GM23248 (cell line): ENCODE measurements at regions not wholly inside any gene's neighbourhood (a gene's known extent, or its start where the extent isn't known, plus 50 kb on each side); places are given as distances from the start of the nearest gene placed in this dataset.

ENCODE experiments used
- DNase-seq: peaks from one replicate; pipeline ENCODE4 v3.0.0-alpha.2; 2015
- H2AFZ ChIP-seq: fragments of 200-600 bp; sonication (generic); 2 replicates; pipeline ENCODE4 v1.6.1; 2016; ENCODE audit warnings: antibody characterized with exemption
- H3F3A ChIP-seq: fragments of 200-600 bp; sonication (generic); 2 replicates; pipeline ENCODE4 v1.6.1; 2016; ENCODE audit warnings: mild to moderate bottlenecking, antibody characterized with exemption, mixed run types; ENCODE audit not compliant: insufficient read depth
- H3K27ac ChIP-seq: fragments of 200-600 bp; sonication (generic); 2 replicates; pipeline ENCODE4 v1.5.1; 2016; ENCODE audit warnings: mild to moderate bottlenecking
- H3K27me3 ChIP-seq: fragments of 200-600 bp; sonication (generic); replicated peaks from 2 replicates; pipeline ENCODE4 v1.6.1; 2016; ENCODE audit warnings: mild to moderate bottlenecking; ENCODE audit not compliant: insufficient read depth
- H3K36me3 ChIP-seq: fragments of 200-600 bp; sonication (generic); 2 replicates; pipeline ENCODE4 v1.6.1; 2016; ENCODE audit warnings: low read depth, mild to moderate bottlenecking
- H3K4me1 ChIP-seq: fragments of 200-600 bp; sonication (generic); 2 replicates; pipeline ENCODE4 v1.6.1; 2016; ENCODE audit warnings: mild to moderate bottlenecking; ENCODE audit not compliant: insufficient read depth
- H3K4me2 ChIP-seq: fragments of 200-600 bp; sonication (generic); one replicate; pipeline ENCODE4 v1.6.1; 2016; ENCODE audit warnings: mild to moderate bottlenecking; ENCODE audit not compliant: unreplicated experiment
- H3K4me3 ChIP-seq: fragments of 200-600 bp; sonication (generic); 2 replicates; pipeline ENCODE4 v1.5.1; 2016; ENCODE audit warnings: mild to moderate bottlenecking
- H3K79me2 ChIP-seq: fragments of 200-600 bp; sonication (generic); 2 replicates; pipeline ENCODE4 v1.6.1; 2016; ENCODE audit warnings: mild to moderate bottlenecking; ENCODE audit not compliant: insufficient read depth
- H3K9ac ChIP-seq: fragments of 200-600 bp; sonication (generic); 2 replicates; pipeline ENCODE4 v1.6.1; 2016; ENCODE audit warnings: mild to moderate bottlenecking
- H3K9me2 ChIP-seq: fragments of 200-600 bp; sonication (generic); 2 replicates; pipeline ENCODE4 v1.6.1; 2016; ENCODE audit warnings: mixed run types, mild to moderate bottlenecking, moderate library complexity; ENCODE audit not compliant: insufficient read depth
- H3K9me3 ChIP-seq: fragments of 200-600 bp; sonication (generic); one replicate; pipeline ENCODE4 v1.6.1; 2017; ENCODE audit warnings: low read depth
- H4K20me1 ChIP-seq: fragments of 200-600 bp; sonication (generic); 2 replicates; pipeline ENCODE4 v1.6.0; 2016; ENCODE audit not compliant: insufficient read depth
- EZH2 ChIP-seq: fragments of 200-600 bp; sonication (generic); IDR thresholded peaks from 2 replicates; pipeline ENCODE4 v1.6.1; 2018; ENCODE audit warnings: antibody characterized with exemption, mild to moderate bottlenecking; ENCODE audit not compliant: insufficient read depth, poor library complexity, severe bottlenecking
- EZH2phosphoT487 ChIP-seq: fragments of 200-600 bp; sonication (generic); IDR thresholded peaks from 2 replicates; pipeline ENCODE4 v1.6.1; 2018; ENCODE audit warnings: antibody characterized with exemption, moderate library complexity, mild to moderate bottlenecking, low read depth; ENCODE audit not compliant: insufficient read depth
- WGBS, 2 experiments: methylation state at CpG; one replicate each; pipeline ENCODE4 v1.1.6; 2015 to 2017; ENCODE audit warnings: low lambda C conversion rate in 2 of 2, low coverage in 1 of 2; ENCODE audit errors: missing lambda C conversion rate in 2 of 2; 5-methylcytosine and 5-hydroxymethylcytosine counted together
- in situ Hi-C: fragments of 300-500 bp; cut with MboI; formaldehyde crosslinking; loops from 2 replicates; pipeline ENCODE4 v1.15.0; 2020

DNA sequence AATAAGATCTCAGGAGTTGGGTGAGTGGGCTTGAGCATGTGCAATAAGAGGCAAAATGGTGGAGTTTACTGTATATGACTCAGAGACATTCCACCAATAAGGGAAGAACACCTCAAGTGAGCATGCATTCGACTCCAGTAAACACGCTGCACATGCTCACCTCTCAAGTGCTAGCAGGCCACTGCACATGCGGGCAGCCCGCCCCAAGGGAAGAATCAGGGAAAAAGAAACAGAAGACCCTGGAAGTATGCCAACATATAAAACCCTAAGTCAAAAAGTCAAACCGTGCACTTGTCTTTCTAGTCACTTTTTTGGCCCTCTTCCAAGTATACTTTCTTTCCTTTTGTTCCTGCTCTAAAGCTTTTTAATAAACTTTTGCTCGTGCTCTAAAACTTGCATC is 245.3 kb upstream of the RASA1 start:
- no peak overlapping the region for H3K9ac ChIP-seq
- in situ Hi-C loops = no loop called here
- H3K9me3 ChIP-seq = no peaks in the 10 kb centered on the region
- no peaks in the 10 kb centered on the region for H3K36me3 ChIP-seq
- H3F3A ChIP-seq = no peaks in the 10 kb centered on the region
- H3K9me2 ChIP-seq = no peaks in the 10 kb centered on the region
- H3K4me2 ChIP-seq = no peak overlapping the region
- H3K79me2 ChIP-seq = no peaks in the 10 kb centered on the region
- no peaks in the 10 kb centered on the region for H3K4me1 ChIP-seq
- H3K27me3 ChIP-seq = no peaks in the 10 kb centered on the region
- DNase-seq = no peak
- H2AFZ ChIP-seq = no peak overlapping the region
- TF ChIP-seq EZH2 = no peak
- TF ChIP-seq EZH2phosphoT487 = no peak
- H3K4me3 ChIP-seq = no peak overlapping the region
- no peaks in the 10 kb centered on the region for H4K20me1 ChIP-seq
- H3K27ac ChIP-seq = no peak overlapping the region
- WGBS, 2 experiments = 74 to 81% methylated on average over 6 of the region's 6 CpGs

DNA sequence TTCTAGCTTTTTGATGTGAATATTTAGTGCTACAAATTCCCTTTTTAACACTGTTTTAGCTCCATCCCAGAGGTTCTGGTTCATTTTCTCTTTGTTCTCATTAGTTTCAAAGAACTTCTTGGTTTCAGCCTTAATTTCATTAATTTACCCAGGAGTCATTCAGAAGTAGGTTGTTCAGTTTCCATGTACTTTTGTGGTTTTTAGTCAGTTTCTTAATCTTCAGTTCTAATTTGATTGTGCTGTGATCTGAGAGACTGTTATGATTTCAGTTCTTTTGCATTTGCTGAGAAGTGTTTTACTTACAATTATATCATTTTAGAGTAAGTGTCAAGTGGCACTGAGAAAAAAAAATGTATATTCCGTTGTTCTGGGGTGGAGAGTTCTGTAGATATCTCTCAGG is 240.1 kb upstream of the RASA1 start:
- no peak overlapping the region for H3K9ac ChIP-seq
- no peaks in the 10 kb centered on the region for H3K9me2 ChIP-seq
- no peaks in the 10 kb centered on the region for H3K9me3 ChIP-seq
- H3K36me3 ChIP-seq = no peaks in the 10 kb centered on the region
- H3F3A ChIP-seq = no peaks in the 10 kb centered on the region
- no peak overlapping the region for H3K4me2 ChIP-seq
- H2AFZ ChIP-seq = no peak overlapping the region
- WGBS, 2 experiments = 0 to 4% methylated on average over 1 of the region's 1 CpG
- in situ Hi-C loops = no loop called here
- H4K20me1 ChIP-seq = no peaks in the 10 kb centered on the region
- no peaks in the 10 kb centered on the region for H3K79me2 ChIP-seq
- H3K4me1 ChIP-seq = no peaks in the 10 kb centered on the region
- no peak for DNase-seq
- TF ChIP-seq EZH2 (no peak), EZH2phosphoT487 (no peak)
- no peaks in the 10 kb centered on the region; the same call in 1 of the 2 replicates for H3K27me3 ChIP-seq
- no peak overlapping the region for H3K27ac ChIP-seq
- H3K4me3 ChIP-seq = no peak overlapping the region

DNA sequence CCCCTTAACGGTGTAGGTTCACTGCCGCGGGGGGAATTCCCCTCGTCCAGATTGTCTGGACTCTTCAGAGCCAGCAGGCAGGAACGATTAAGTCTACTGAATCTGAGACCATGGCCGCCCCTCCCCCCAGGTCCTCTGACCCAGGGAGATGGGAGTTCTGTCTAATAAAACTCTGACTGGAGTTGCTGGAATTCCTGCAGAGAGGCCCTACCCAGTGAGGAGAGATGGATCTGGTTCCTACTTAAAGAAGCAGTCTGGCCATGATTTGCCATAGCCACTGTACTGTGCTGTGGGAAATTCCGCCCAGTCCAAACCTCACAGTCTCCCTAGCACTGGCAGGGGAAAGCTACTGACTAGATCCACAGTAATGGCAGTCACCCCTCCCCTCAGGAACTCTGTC is 237.7 kb upstream of the RASA1 start:
- H3K27ac ChIP-seq = no peak overlapping the region
- H3K9ac ChIP-seq = no peak overlapping the region
- H3K27me3 ChIP-seq = no peaks in the 10 kb centered on the region; the same call in 1 of the 2 replicates
- no peaks in the 10 kb centered on the region for H3K36me3 ChIP-seq
- no peaks in the 10 kb centered on the region for H3K9me3 ChIP-seq
- H3K4me2 ChIP-seq = no peak overlapping the region
- DNase-seq = no peak
- no peaks in the 10 kb centered on the region for H3F3A ChIP-seq
- H3K79me2 ChIP-seq = no peaks in the 10 kb centered on the region
- H2AFZ ChIP-seq = no peak overlapping the region
- H3K4me3 ChIP-seq = no peak overlapping the region
- no peaks in the 10 kb centered on the region for H3K9me2 ChIP-seq
- TF ChIP-seq EZH2 (no peak), EZH2phosphoT487 (no peak)
- H3K4me1 ChIP-seq = no peaks in the 10 kb centered on the region
- in situ Hi-C loops = no loop called here
- 61 to 70% methylated on average over 7 of the region's 7 CpGs for WGBS, 2 experiments
- H4K20me1 ChIP-seq = no peaks in the 10 kb centered on the region

DNA sequence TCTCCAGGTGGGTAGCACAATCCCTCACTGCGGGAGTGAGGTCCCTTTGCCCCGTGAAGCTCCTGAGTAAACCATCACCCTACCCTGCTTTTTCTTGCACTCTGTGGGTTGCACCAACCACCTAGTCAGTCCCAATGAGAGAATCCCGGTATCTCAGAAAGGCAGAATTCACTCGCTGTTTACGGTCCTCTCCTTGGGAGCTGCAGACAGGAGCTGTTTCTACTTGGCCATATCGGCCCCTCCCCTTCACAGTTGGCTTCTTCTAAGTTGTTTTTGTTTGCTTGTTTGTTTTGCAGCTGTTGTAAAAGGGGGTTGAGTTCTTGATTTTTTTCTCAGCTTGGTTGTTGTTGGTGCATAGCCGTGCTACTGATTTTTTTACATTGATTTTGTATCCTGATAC is 237.0 kb upstream of the RASA1 start:
- no peaks in the 10 kb centered on the region; the same call in 1 of the 2 replicates for H3K27me3 ChIP-seq
- H3K27ac ChIP-seq = no peak overlapping the region
- no peaks in the 10 kb centered on the region for H3K79me2 ChIP-seq
- H3K4me2 ChIP-seq = no peak overlapping the region
- WGBS, 2 experiments = 69 to 78% methylated on average over 7 of the region's 7 CpGs
- H3K9me2 ChIP-seq = no peaks in the 10 kb centered on the region
- no peak for DNase-seq
- no peaks in the 10 kb centered on the region for H3F3A ChIP-seq
- no peak for TF ChIP-seq EZH2
- no peak overlapping the region for H3K4me3 ChIP-seq
- no peaks in the 10 kb centered on the region for H3K9me3 ChIP-seq
- no peaks in the 10 kb centered on the region for H3K36me3 ChIP-seq
- H3K4me1 ChIP-seq = no peaks in the 10 kb centered on the region
- no peak overlapping the region for H3K9ac ChIP-seq
- H4K20me1 ChIP-seq = no peaks in the 10 kb centered on the region
- in situ Hi-C loops = no loop called here
- no peak overlapping the region for H2AFZ ChIP-seq

DNA sequence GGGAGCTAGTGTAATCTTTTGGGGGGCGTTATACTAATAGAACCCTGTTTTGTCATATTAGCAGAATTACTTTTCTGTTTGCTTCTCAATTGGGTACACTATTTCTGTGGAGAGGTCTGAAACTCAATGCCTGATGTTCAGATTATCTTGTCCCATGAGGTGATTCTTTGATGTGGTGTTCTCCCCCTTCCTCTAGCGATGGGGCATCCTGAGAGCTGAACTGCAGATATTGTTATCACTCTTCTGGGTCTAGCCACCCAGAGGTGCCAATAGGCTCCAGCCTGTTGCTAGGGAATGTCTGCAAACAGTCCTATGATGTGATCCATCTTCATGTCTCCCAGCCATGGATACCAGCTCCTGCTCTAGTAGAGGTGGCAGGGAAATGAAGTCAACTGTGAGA is 233.1 kb upstream of the RASA1 start:
- Histone ChIP-seq H3K9me2 (no peaks in the 10 kb centered on the region), H3K27ac (no peak overlapping the region), H3F3A (no peaks in the 10 kb centered on the region), H3K4me3 (no peak overlapping the region), H3K9ac (no peak overlapping the region), H3K9me3 (no peaks in the 10 kb centered on the region), H3K79me2 (no peaks in the 10 kb centered on the region), H2AFZ (no peak overlapping the region), H3K36me3 (no peaks in the 10 kb centered on the region), H3K4me1 (no peaks in the 10 kb centered on the region), H3K27me3 (no peaks in the 10 kb centered on the region; the same call in 1 of the 2 replicates), H3K4me2 (no peak overlapping the region), H4K20me1 (no peaks in the 10 kb centered on the region)
- WGBS, 2 experiments = 27 to 32% methylated on average over 2 of the region's 2 CpGs
- in situ Hi-C loops = no loop called here
- TF ChIP-seq EZH2phosphoT487 (no peak), EZH2 (no peak)
- DNase-seq = no peak
